Vagina (tissue), 2 donors: ENCODE measurements at regions not wholly inside any gene's neighbourhood (a gene's known extent, or its start where the extent isn't known, plus 50 kb on each side); places are given as distances from the start of the nearest gene placed in this dataset.

Experiments
- DNase-seq, 2 donors: peaks; one replicate each; pipeline ENCODE4 v3.0.0-alpha.2; 2017; ENCODE audit errors: extremely low spot score in 2 of 2
- H3K27ac ChIP-seq: fragments of 200-600 bp; sonication (generic); one replicate; pipeline ENCODE4 v1.5.1; 2019
- H3K27me3 ChIP-seq: fragments of 200-600 bp; sonication (generic); one replicate; pipeline ENCODE4 v1.5.1; 2019
- H3K36me3 ChIP-seq, 2 donors: fragments of 200-600 bp; sonication (generic); one replicate each; pipeline ENCODE4 v1.5.1; 2017 to 2019
- H3K4me1 ChIP-seq: fragments of 200-600 bp; sonication (generic); one replicate; pipeline ENCODE4 v1.5.1; 2019
- H3K4me3 ChIP-seq, 2 donors: fragments of 200-600 bp; sonication (generic); 1 replicate in 1 of 2; 2 replicates in 1 of 2; pipeline ENCODE4 v1.5.1; 2016 to 2019
- H3K9me3 ChIP-seq: fragments of 200-600 bp; sonication (generic); one replicate; pipeline ENCODE4 v1.5.1; 2019
- CTCF ChIP-seq, 3 experiments: fragments of 450-650 bp in 2 of 3; fragments of 200-600 bp in 1 of 3; sonication (generic) in 1 of 3; IDR thresholded peaks; one replicate each; pipeline ENCODE4 v1.5.1; 2017 to 2019; ENCODE audit warnings: antibody characterized with exemption in 3 of 3, mild to moderate bottlenecking in 2 of 3, moderate library complexity in 2 of 3
- POLR2A ChIP-seq, 2 donors: fragments of 450-650 bp; IDR thresholded peaks; one replicate each; pipeline ENCODE4 v1.6.1; 2017; ENCODE audit warnings: antibody characterized with exemption in 2 of 2, mild to moderate bottlenecking in 2 of 2, moderate library complexity in 2 of 2
- POLR2AphosphoS5 ChIP-seq, 2 donors: sonication (generic); formaldehyde crosslinking; IDR thresholded peaks; one replicate each; pipeline ENCODE4 v1.9.0; 2017; ENCODE audit warnings: antibody characterized with exemption in 2 of 2, mild to moderate bottlenecking in 2 of 2, low read depth in 1 of 2; ENCODE audit not compliant: insufficient read depth in 1 of 2
- intact Hi-C: fragments of 100-400 bp; cut with DNase I; formaldehyde crosslinking; loops from one replicate; pipeline ENCODE4 v1.15.1; 2023

- Histone ChIP-seq H3K27ac (no peak overlapping the region), H3K9me3 (no peaks in the 10 kb centered on the region), H3K27me3 (no peaks in the 10 kb centered on the region), H3K36me3 (no peaks in the 10 kb centered on the region), H3K4me1 (no peaks in the 10 kb centered on the region), H3K4me3 (no peak overlapping the region)
- intact Hi-C loops: no loop called here
- TF ChIP-seq POLR2AphosphoS5 (IDR thresholded peaks at IDR 0.05; ENCODE audit: insufficient read depth in 1 of 2, low read depth in 1 of 2) (no peak), POLR2A (IDR thresholded peaks at IDR 0.05) (no peak), CTCF (IDR thresholded peaks at IDR 0.05) (no peak)
- DNase-seq: no peak
These were observed 128.6 kb downstream of the TSN start for GRCh38 chr2:121884078-121884477.

DNA sequence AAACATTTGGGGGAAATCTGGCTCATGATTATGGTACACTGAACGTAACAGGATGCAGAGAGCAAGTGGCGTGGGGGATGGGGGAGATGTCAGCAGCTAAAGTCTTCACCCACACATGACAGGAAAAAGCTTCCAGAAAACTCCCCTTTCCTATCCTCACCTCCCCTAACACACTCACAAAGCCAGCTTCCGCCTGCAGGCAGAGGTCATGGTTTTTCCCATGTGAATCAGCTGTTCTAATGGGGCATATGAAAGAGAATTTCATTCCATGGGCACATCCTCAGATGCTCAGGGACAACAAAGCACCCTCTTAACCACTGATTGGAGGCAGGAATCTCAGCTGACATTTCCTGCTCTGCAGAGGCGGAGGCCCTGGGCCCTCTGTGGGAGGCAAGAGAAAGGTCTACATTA is 129.1 kb downstream of the TSN start:
- TF ChIP-seq POLR2AphosphoS5 (IDR thresholded peaks at IDR 0.05; ENCODE audit: insufficient read depth in 1 of 2, low read depth in 1 of 2) (no peak), CTCF (IDR thresholded peaks at IDR 0.05) (no peak), POLR2A (IDR thresholded peaks at IDR 0.05) (no peak)
- Histone ChIP-seq H3K27ac (no peak overlapping the region), H3K36me3 (no peaks in the 10 kb centered on the region), H3K4me3 (no peak overlapping the region), H3K9me3 (no peaks in the 10 kb centered on the region), H3K27me3 (no peaks in the 10 kb centered on the region), H3K4me1 (no peaks in the 10 kb centered on the region)
- intact Hi-C loops: no loop called here
- no peak for DNase-seq

DNA sequence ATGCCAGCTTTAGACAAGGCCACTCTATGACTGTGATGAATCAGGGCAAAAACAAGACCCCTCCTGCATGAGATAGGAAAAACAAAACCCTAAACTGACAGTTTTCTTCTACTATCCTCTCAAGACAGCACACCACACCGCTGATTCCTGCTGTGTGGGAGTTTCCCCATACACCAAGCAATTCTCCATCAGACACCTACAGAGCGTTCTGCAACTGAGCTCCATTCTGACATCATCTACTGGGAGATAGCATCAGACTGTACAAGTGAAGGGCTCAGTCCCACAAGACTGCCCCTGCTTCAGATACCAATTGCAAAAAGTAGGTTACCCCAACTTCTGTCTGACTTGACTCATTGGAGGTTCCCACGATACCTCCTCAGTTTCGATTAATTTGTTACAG is 130.6 kb downstream of the TSN start:
- H3K4me1 ChIP-seq: no peaks in the 10 kb centered on the region
- DNase-seq: no peak
- intact Hi-C loops: no loop called here
- TF ChIP-seq POLR2A (IDR thresholded peaks at IDR 0.05): no peak
- TF ChIP-seq CTCF (IDR thresholded peaks at IDR 0.05): no peak
- no peak for TF ChIP-seq POLR2AphosphoS5 (IDR thresholded peaks at IDR 0.05; ENCODE audit: insufficient read depth in 1 of 2, low read depth in 1 of 2)
- H3K27ac ChIP-seq: no peak overlapping the region
- no peak overlapping the region for H3K4me3 ChIP-seq
- H3K9me3 ChIP-seq: no peaks in the 10 kb centered on the region
- H3K27me3 ChIP-seq: no peaks in the 10 kb centered on the region
- H3K36me3 ChIP-seq: no peaks in the 10 kb centered on the region

DNA sequence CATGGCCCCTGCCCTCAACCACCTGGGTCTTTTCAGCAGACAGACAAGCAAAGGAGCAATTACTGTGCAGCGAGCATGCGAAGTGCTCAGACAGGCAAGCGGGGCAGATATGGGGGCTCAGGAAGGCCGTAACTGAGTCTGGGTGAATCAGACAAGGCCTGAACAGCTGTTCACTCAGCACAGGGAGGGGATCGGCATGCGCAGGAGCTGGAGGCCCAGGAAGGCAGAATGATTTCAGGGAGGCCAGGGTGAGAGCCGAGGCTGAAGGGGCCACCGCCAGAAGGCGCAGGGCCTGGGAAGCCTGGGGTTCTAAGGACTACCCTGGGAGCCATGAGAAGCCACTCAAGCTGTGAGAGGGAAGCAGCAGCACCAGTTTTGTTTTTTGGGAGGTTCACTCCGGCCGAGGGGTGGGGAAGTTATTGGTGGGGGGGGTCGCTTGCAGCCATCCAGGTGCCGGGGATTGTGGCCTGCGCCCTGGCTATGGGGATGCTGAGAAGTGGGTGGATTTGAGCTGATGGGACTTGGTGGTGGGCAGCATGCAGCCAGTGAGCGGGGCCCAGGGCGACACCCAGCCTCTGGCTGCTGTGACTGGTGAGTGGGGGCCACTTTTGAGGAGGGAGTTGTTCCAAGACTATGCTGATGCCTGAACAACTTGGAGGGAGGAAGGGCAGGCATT is 132.2 kb downstream of the TSN start:
- H3K36me3 ChIP-seq: no peaks in the 10 kb centered on the region
- TF ChIP-seq POLR2A (IDR thresholded peaks at IDR 0.05): no peak
- TF ChIP-seq CTCF (IDR thresholded peaks at IDR 0.05): no peak
- no peak for TF ChIP-seq POLR2AphosphoS5 (IDR thresholded peaks at IDR 0.05; ENCODE audit: insufficient read depth in 1 of 2, low read depth in 1 of 2)
- no peak overlapping the region for H3K27ac ChIP-seq
- H3K27me3 ChIP-seq: no peaks in the 10 kb centered on the region
- H3K4me3 ChIP-seq: no peak overlapping the region
- H3K4me1 ChIP-seq: no peaks in the 10 kb centered on the region
- no peak for DNase-seq
- intact Hi-C loops: no loop called here
- H3K9me3 ChIP-seq: no peaks in the 10 kb centered on the region

DNA sequence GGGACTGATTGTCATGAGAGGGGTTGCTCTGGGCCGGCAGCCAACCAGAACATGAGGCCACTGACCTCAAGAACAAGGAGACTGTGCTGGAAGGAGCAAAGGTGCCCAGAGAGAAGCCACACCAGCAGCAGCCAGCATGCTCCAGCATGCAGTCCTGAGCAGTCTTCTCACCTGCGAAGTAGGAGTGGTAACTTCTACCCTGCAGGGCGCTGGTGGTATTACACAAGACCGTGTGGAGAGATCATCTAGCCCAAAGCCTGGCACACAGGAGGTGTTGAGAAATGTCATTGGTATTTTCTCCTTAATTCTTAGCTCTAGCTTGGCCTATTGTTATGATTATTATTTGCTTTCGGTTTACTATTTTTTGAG is 132.7 kb downstream of the TSN start:
- H3K27ac ChIP-seq: no peak overlapping the region
- H3K4me3 ChIP-seq: no peak overlapping the region
- TF ChIP-seq CTCF (IDR thresholded peaks at IDR 0.05) (no peak), POLR2AphosphoS5 (IDR thresholded peaks at IDR 0.05; ENCODE audit: insufficient read depth in 1 of 2, low read depth in 1 of 2) (no peak), POLR2A (IDR thresholded peaks at IDR 0.05) (no peak)
- H3K9me3 ChIP-seq: no peaks in the 10 kb centered on the region
- no peaks in the 10 kb centered on the region for H3K27me3 ChIP-seq
- no peak for DNase-seq
- no peaks in the 10 kb centered on the region for H3K36me3 ChIP-seq
- no peaks in the 10 kb centered on the region for H3K4me1 ChIP-seq
- intact Hi-C loops: no loop called here
